IgD-negative memory B cell (primary cell): ENCODE measurements at regions not wholly inside any gene's neighbourhood (a gene's known extent, or its start where the extent isn't known, plus 50 kb on each side); places are given as distances from the start of the nearest gene placed in this dataset.

ENCODE experiments used
- H3K27ac Mint-ChIP-seq, 3 donors: one replicate each; pipeline ENCODE4 v1.8.0; 2020 to 2022; ENCODE audit warnings: mild to moderate bottlenecking in 3 of 3, mixed read lengths in 3 of 3, moderate library complexity in 1 of 3
- H3K27me3 Mint-ChIP-seq: one replicate; pipeline ENCODE4 v1.8.0; 2021; ENCODE audit warnings: mixed read lengths
- H3K36me3 Mint-ChIP-seq: one replicate; pipeline ENCODE4 v1.8.0; 2020; ENCODE audit warnings: mild to moderate bottlenecking, mixed read lengths
- H3K4me1 Mint-ChIP-seq, 3 donors: one replicate each; pipeline ENCODE4 v1.8.0; 2020 to 2022; ENCODE audit warnings: mixed read lengths in 3 of 3, mild to moderate bottlenecking in 1 of 3
- H3K4me3 Mint-ChIP-seq, 4 donors: one replicate each; pipeline ENCODE4 v1.8.0; 2020 to 2022; ENCODE audit warnings: mild to moderate bottlenecking in 4 of 4, mixed read lengths in 4 of 4, moderate library complexity in 3 of 4
- H3K9me3 Mint-ChIP-seq, 3 donors: one replicate each; pipeline ENCODE4 v1.8.0; 2020 to 2021; ENCODE audit warnings: mixed read lengths in 3 of 3, mild to moderate bottlenecking in 1 of 3

DNA sequence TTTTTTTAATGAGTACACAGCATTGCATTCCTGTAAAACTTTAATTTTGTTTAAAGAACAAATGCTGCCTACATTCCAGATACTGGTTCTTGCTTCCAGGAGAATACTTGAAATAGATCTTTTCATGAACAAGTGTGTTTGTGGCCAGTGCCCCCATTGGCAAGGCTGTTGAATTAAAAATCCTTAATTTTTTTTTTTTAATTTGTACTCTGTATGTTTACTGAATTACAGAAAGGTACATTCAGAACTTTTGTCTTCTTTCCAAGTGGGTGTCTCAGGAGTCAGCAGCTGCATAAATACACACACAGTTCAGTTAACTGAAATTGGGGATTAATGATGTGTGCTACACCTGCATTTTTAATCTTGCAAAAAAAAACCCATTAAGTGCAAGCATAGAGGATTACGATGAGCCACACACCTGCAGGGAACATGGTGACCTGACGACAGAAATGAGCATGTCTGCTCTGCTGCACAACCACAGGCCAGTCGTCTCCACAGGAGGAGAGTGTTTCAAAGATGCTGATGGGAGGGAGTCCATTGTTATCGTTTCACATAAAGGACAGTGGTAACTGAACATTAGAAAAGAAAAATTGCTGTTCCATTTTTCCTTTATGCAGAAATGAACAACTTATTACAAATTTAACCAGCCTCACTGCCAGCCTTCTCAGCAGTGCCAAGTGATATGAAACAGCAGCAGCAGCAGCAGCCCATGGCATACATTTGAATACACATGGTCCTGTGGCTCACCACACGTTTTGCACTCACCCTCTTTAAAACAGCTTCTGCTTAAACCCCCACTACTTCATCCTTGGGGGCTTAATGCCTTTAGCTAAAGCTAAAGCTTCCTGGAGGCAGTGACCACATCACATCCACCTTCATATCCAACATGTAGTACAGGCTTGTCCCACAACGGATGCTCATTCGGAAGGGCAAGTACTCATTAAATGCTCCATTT is 72.3 kb upstream of the RFC3 start:
- no peak overlapping the region for H3K27ac Mint-ChIP-seq
- H3K4me3 Mint-ChIP-seq = peak overlapping the region in 2 of 4 donors; percentile 20 to 52

DNA sequence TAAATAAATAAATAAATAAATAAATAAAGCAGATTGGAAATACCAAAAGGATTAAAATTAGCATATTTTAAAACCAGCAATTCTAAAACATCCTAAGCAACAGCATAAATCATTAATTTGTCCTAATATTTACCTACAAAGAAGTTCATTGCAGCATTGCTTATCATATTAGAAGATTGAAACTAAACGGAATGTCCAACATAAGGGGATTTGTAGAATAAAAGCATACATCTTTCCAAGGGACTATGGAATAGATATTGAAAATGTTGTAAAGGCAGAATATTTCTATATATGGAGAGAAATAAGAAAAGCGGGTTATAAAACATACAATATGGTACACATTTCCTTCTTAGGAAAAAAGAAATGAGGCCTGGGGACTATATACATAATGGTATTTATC is 71.1 kb upstream of the RFC3 start:
- H3K36me3 Mint-ChIP-seq = no peaks in the 10 kb centered on the region
- peaks cover 2 to 5% (median 5%) of the 10 kb centered on the region in 3 donors for H3K9me3 Mint-ChIP-seq

More for the DNA sequence above, 72.3 kb upstream of the RFC3 start:
- peaks cover 29% of the 10 kb centered on the region for H3K27me3 Mint-ChIP-seq
- peaks cover 14 to 23% (median 17%) of the 10 kb centered on the region in 3 donors for H3K4me1 Mint-ChIP-seq
- peaks cover 2 to 5% (median 5%) of the 10 kb centered on the region in 3 donors for H3K9me3 Mint-ChIP-seq
- no peaks in the 10 kb centered on the region for H3K36me3 Mint-ChIP-seq

DNA sequence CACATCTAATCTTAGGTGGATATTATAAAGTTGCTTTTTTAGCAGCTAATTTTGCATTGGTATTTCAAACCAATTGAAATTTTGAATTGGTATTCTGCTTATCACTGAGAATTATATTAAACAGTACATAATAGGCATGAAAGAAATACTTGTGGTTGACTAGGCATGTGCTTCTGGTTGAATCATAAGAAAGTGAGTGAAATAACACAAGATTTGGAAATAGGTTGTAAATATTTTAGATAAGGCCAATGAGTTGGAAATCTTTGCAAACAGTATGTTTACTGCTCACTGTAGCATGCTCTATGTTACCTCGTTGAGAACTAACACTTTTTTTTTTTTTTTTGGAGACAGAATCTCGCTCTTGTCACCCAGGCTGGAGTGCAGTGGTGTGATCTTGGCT is 66.8 kb upstream of the RFC3 start:
- Mint-ChIP-seq H3K27ac (no peak overlapping the region), H3K4me3 (no peak overlapping the region), H3K36me3 (peaks cover 2% of the 10 kb centered on the region), H3K9me3 (peaks cover 2 to 5% (median 5%) of the 10 kb centered on the region in 3 donors), H3K4me1 (peaks cover 2 to 3% (median 2%) of the 10 kb centered on the region in 3 donors), H3K27me3 (peaks cover 12% of the 10 kb centered on the region)

More for the DNA sequence above, 71.1 kb upstream of the RFC3 start:
- peaks cover 14 to 23% (median 17%) of the 10 kb centered on the region in 3 donors for H3K4me1 Mint-ChIP-seq
- peaks cover 24% of the 10 kb centered on the region for H3K27me3 Mint-ChIP-seq
- H3K27ac Mint-ChIP-seq = no peak overlapping the region
- H3K4me3 Mint-ChIP-seq = no peak overlapping the region

DNA sequence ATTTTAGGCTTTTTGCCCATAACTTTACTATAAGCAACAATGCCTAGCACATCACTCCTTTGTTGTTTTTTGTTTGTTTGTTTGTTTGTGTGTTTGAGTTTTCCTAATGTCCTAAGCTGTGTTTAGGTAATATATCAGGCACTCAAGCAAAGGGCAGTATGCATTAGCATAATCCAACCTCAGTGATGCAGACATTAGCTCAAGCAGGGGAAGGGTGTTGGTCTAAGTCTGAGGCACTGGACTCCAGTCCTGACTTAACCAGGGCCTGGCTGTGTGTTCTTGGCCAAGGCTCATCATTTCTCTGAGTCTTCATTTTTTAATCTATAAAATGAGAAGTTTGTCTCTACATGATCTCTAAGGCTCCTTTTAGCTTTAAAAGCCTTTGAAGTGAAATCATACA is 65.9 kb upstream of the RFC3 start:
- no peak overlapping the region for H3K27ac Mint-ChIP-seq
- peaks cover 2% of the 10 kb centered on the region for H3K36me3 Mint-ChIP-seq
- H3K27me3 Mint-ChIP-seq = peaks cover 12% of the 10 kb centered on the region
- H3K4me3 Mint-ChIP-seq = no peak overlapping the region
- H3K9me3 Mint-ChIP-seq = peaks cover 2 to 5% (median 5%) of the 10 kb centered on the region in 3 donors
- peaks cover 0 to 2% (median 0%) of the 10 kb centered on the region in 3 donors for H3K4me1 Mint-ChIP-seq

DNA sequence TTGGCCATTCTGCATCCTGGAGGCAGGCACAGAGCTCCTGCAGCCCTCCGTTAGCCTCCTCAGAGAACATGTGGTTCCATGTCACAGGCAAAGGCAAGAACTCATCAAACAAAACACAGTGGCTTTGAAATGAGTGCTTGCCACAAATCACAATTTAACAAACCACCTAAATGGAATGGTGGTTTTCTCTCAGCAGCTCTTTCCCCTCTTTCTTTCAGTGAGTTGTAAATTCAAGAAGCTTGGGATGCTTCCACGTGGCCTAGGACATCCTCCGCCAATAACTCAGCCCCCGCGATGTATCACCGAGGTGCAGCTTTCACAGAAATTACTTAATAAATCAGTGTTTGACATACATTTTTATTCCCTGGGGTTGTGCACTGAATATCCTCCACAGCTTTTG is 65.4 kb upstream of the RFC3 start:
- Mint-ChIP-seq H3K4me1 (peaks cover 0 to 6% (median 1%) of the 10 kb centered on the region in 3 donors), H3K36me3 (peaks cover 2% of the 10 kb centered on the region), H3K4me3 (no peak overlapping the region), H3K27me3 (peaks cover 12% of the 10 kb centered on the region), H3K27ac (no peak overlapping the region), H3K9me3 (peaks cover 2 to 5% (median 4%) of the 10 kb centered on the region in 3 donors)

DNA sequence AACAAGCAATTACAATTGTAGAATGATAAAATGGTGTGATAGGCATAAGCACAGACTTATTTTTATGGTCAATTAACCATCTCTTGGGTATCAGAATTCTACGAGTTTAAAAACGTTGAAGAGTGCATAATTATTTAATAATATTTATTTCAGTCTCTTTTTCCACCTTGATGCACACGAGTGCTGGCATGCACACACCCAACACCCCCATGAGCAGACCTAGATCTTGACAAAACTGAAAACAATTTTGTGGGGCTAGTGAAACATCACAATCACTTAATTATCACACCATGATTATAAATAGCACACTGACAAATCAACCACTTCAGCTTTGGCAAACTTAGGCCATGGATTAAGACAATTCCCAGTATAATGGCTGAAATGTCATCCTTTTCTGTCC is 61.0 kb upstream of the RFC3 start:
- H3K27me3 Mint-ChIP-seq = peaks cover 11% of the 10 kb centered on the region
- H3K27ac Mint-ChIP-seq = no peak overlapping the region
- H3K36me3 Mint-ChIP-seq = peaks cover 2% of the 10 kb centered on the region
- no peak overlapping the region for H3K4me3 Mint-ChIP-seq
- H3K9me3 Mint-ChIP-seq = no peaks in the 10 kb centered on the region
- H3K4me1 Mint-ChIP-seq = peaks cover 0 to 8% (median 3%) of the 10 kb centered on the region in 3 donors

DNA sequence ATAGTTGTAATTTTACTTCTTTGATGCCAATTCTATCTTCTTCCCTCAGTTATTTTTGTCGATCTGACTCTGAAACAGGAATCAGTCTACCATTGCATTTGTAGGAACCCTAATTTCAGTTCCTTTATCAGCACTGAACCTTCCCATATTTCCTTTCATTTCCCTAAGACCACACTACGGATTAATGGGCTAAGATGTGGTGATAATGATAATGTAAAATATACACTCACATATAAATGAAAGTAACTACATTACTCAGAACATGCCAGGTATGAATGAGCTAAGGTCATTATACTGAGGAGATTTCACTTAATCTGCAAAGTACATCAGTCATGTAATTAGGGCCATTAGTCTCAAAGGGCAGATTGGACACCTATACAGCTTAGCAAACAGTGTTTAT is 60.2 kb upstream of the RFC3 start:
- H3K36me3 Mint-ChIP-seq = peaks cover 2% of the 10 kb centered on the region
- H3K27me3 Mint-ChIP-seq = peaks cover 11% of the 10 kb centered on the region
- no peaks in the 10 kb centered on the region for H3K9me3 Mint-ChIP-seq
- peaks cover 0 to 8% (median 3%) of the 10 kb centered on the region in 3 donors for H3K4me1 Mint-ChIP-seq
- H3K4me3 Mint-ChIP-seq = no peak overlapping the region
- H3K27ac Mint-ChIP-seq = no peak overlapping the region

DNA sequence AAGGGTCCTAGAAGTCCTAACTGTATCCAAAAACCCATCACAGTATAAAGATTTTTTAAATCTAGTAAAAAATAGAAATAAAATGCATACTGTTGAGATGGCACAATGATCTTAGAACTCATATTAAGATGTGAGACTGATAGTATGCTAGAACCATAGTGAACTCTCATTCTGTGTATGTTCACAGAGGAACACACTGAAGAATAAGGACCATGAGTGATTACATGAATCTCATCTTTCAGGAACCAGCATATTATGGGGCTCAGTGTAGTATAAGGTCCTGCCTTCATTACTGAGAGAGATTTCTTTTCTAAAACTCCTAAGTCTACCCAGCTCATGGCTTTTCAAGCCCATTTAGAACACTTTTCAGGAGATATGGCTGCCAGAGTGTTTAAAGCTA is 59.8 kb upstream of the RFC3 start:
- no peaks in the 10 kb centered on the region for H3K9me3 Mint-ChIP-seq
- no peak overlapping the region for H3K27ac Mint-ChIP-seq
- peaks cover 0 to 8% (median 3%) of the 10 kb centered on the region in 3 donors for H3K4me1 Mint-ChIP-seq
- peaks cover 9% of the 10 kb centered on the region for H3K27me3 Mint-ChIP-seq
- H3K4me3 Mint-ChIP-seq = no peak overlapping the region
- peaks cover 1% of the 10 kb centered on the region for H3K36me3 Mint-ChIP-seq

DNA sequence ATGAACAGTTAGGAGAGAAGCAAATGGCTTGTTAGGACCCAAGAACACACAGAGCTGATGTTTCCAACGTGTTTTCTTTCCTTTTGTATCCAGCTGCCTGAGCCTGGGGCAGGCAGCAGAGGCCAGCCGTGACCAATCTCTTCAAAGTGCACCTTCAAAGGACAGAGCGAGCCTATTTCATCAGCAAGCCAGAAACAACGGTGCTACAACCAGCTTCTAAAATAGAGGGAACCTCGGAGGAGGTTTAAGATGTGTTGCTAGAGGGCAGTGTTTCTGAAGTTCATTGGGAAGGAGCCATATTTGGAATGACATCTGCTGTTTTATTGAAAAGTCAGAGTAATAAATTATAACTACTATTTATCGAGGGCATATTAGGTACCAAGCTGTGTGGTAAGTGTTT is 56.2 kb upstream of the RFC3 start:
- H3K9me3 Mint-ChIP-seq = no peaks in the 10 kb centered on the region
- no peak overlapping the region for H3K4me3 Mint-ChIP-seq
- peaks cover 5% of the 10 kb centered on the region for H3K27me3 Mint-ChIP-seq
- H3K36me3 Mint-ChIP-seq = peaks cover 1% of the 10 kb centered on the region
- H3K4me1 Mint-ChIP-seq = peaks cover 0 to 8% (median 3%) of the 10 kb centered on the region in 3 donors
- no peak overlapping the region for H3K27ac Mint-ChIP-seq

DNA sequence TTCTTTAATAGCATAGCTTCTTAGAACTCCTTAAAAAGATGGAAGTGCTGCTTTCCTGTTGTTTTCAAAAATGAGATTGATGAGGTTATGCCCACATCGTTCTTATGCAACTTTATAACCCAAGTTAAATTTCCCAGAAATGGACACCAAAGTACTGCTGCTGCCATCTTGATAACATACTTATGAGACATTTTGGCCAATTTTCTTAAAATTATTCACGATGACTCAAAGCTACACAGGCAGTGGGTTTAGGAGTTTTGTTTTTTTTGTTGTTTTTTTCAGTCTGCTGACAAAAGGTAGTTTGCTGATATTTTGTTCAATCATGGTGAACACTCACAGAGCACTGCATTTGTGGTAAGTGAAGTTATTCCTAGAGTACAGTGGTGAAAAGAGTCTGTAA is 54.9 kb upstream of the RFC3 start:
- Mint-ChIP-seq H3K36me3 (peaks cover 1% of the 10 kb centered on the region), H3K27ac (no peak overlapping the region), H3K4me3 (no peak overlapping the region), H3K9me3 (peaks cover 0 to 2% (median 1%) of the 10 kb centered on the region in 3 donors), H3K4me1 (no peaks in the 10 kb centered on the region), H3K27me3 (peaks cover 2% of the 10 kb centered on the region)

DNA sequence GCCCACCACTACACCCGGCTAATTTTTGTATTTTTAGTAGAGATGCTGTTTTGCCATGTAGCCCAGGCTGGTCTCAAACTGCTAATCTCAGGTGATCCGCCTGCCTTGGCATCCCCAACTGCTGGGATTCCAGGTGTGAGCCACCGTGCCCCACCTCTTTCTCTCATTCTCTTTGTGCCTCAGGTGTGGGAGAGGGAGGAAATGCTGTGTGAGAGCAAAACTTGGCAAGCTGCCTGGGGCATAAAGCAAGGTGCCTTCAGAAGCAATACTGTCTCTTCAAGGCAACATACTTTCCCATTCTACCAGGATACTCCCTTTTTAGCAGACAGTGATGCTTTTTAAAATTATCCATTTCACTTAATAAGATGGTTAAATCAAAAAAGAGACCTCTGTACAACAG is 53.2 kb upstream of the RFC3 start:
- H3K27me3 Mint-ChIP-seq = peaks cover 2% of the 10 kb centered on the region
- no peaks in the 10 kb centered on the region for H3K4me1 Mint-ChIP-seq
- H3K36me3 Mint-ChIP-seq = peaks cover 4% of the 10 kb centered on the region
- peaks cover 0 to 4% (median 2%) of the 10 kb centered on the region in 3 donors for H3K9me3 Mint-ChIP-seq
- H3K27ac Mint-ChIP-seq = no peak overlapping the region
- H3K4me3 Mint-ChIP-seq = no peak overlapping the region

DNA sequence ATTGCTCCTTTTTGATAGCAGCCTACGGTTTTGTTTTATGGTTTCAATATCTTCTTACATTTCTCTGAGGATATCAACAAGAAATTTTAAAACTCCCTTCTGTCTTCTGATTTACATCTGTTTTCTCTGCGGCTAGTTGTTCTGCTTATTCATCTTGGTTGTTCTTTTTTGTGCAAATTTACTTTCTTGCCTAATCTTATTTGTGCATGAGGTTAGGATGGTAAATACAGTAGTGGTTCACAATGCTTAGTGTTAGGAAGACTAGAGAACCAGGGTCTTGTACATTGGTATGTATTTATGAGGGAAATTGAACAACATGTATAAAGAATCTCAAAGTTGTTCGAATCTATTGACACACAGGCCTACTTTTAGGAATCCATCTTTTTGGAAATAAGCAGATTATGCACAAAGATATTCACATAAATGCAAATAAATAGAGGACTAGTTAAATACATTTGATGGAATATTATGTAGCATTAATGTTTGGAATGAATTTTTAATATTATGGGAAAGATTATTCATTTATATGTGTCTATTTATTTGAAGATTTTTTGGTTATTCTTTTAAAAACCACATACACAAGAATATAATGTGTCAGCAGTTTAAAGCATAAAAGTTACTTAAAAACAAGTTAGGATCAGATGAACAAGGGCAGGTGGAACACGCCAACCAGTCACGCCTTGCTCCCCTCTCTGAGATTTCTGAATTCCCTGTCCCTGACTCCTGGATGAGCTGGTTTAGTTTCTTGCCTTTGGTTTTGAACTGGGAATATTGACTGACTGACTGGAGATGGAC is 51.4 kb upstream of the RFC3 start:
- H3K27ac Mint-ChIP-seq = no peak overlapping the region

DNA sequence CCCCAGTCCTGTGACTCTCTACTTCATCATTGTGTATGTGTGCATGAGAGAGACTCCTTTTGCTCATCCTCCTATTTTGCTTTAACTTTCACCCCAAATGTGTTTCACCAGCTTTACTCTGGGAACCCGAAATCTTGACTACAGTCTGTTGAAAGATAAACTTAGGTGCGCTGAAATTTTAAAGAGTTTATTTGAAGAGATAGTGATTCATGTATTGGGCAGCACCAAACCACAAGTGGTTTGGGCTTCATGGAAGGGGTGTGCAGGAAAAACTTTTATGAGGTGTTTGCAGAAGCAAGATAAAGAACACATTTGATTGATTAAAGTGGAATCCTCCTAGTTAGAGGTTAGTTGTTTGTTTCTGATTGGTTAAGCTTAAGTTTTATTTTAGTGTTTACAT is 50.8 kb upstream of the RFC3 start:
- Mint-ChIP-seq H3K36me3 (peaks cover 4% of the 10 kb centered on the region), H3K4me1 (no peaks in the 10 kb centered on the region), H3K27ac (no peak overlapping the region), H3K27me3 (peaks cover 3% of the 10 kb centered on the region), H3K4me3 (no peak overlapping the region), H3K9me3 (peaks cover 0 to 4% (median 2%) of the 10 kb centered on the region in 3 donors)

More for the DNA sequence above, 51.4 kb upstream of the RFC3 start:
- peaks cover 0 to 4% (median 2%) of the 10 kb centered on the region in 3 donors for H3K9me3 Mint-ChIP-seq
- H3K4me1 Mint-ChIP-seq = no peaks in the 10 kb centered on the region
- peaks cover 3% of the 10 kb centered on the region for H3K27me3 Mint-ChIP-seq
- H3K36me3 Mint-ChIP-seq = peaks cover 4% of the 10 kb centered on the region
- H3K4me3 Mint-ChIP-seq = no peak overlapping the region
